Kidney (tissue), 13 donors: ENCODE measurements at regions not wholly inside any gene's neighbourhood (a gene's known extent, or its start where the extent isn't known, plus 50 kb on each side); places are given as distances from the start of the nearest gene placed in this dataset.

Experiments used
- DNase-seq, 5 donors: peaks; one replicate each; pipeline ENCODE4 v3.0.0-alpha.2; 2013 to 2020
- FAIRE-seq: peaks from 2 replicates; lab custom pipeline; 2012; peaks lifted over from hg19 to GRCh38; lab: Jason Lieb, UNC
- H3K27ac ChIP-seq, 2 donors: one replicate each; pipeline ENCODE4 v1.7.0; 2013; ENCODE audit warnings: low read depth in 2 of 2, low read length in 2 of 2, inconsistent platforms in 1 of 2
- H3K27me3 ChIP-seq: one replicate; pipeline ENCODE4 v1.7.1; 2013; ENCODE audit warnings: low read length, inconsistent platforms; ENCODE audit not compliant: control insufficient read depth, insufficient read depth
- H3K36me3 ChIP-seq, 3 donors: one replicate each; pipeline versions ENCODE4 v1.7.0 to v1.7.1; 2013; ENCODE audit warnings: low read length in 3 of 3, control low read depth in 1 of 3, inconsistent platforms in 1 of 3; ENCODE audit not compliant: insufficient read depth in 3 of 3, control insufficient read depth in 2 of 3
- H3K4me1 ChIP-seq, 3 donors: one replicate each; pipeline versions ENCODE4 v1.7.0 to v1.7.1; 2013; ENCODE audit warnings: low read length in 3 of 3, inconsistent platforms in 1 of 3, low read depth in 1 of 3; ENCODE audit not compliant: control insufficient read depth in 2 of 3, insufficient read depth in 2 of 3
- H3K4me3 ChIP-seq, 3 donors: one replicate each; pipeline versions ENCODE4 v1.7.0 to v1.8.1; 2013; ENCODE audit warnings: low read length in 3 of 3, control low read depth in 1 of 3, inconsistent platforms in 1 of 3
- H3K9ac ChIP-seq, 3 donors: one replicate each; pipeline versions ENCODE4 v1.7.0 to v1.7.1; 2013; ENCODE audit warnings: low read length in 3 of 3, control low read depth in 1 of 3, inconsistent platforms in 1 of 3
- H3K9me3 ChIP-seq, 3 donors: one replicate each; pipeline versions ENCODE4 v1.7.0 to v1.7.1; 2013; ENCODE audit warnings: low read length in 3 of 3, control low read depth in 1 of 3, inconsistent platforms in 1 of 3; ENCODE audit not compliant: control insufficient read depth in 2 of 3, insufficient read depth in 1 of 3
- intact Hi-C: fragments of 100-400 bp; cut with DNase I; formaldehyde crosslinking; loops from one replicate; pipeline ENCODE4 v1.11.1; 2022
- TF ChIP-seq, protein P1 (sequence below): IDR thresholded peaks from 3 replicates; pipeline ENCODE4 v1.5.1; 2012; ENCODE audit warnings: mild to moderate bottlenecking, moderate library complexity, borderline replicate concordance; ENCODE audit not compliant: insufficient read depth; ENCODE audit errors: extremely low read depth
- donor health status: control.
- donor health status: control.
- donor health status: control.
- donor health status: control.
- donor health status: control.
- donor health status: DM: yes; HTN: yes; CAD: no.
- donor health status: Normal renal cell carcinoma (clear cell type).

DNA sequence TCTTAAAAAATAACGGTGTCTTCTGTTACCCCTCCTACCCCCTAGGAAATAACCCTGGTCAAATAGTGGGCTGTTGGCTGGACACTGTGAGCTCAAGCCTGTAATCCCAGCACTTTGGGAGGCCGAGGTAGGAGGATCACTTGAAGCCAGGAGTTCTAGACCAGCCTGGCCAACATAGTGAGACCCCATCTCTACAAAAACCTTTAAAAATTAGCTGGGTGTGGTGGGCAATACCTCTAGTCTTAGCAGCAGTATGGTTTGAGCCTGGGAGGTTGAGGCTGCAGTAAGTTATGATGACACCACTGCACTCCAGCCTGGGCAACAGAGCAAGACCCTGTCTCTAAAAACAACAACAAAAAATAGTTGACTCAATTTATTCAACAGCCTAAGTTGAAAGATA lies 453.7 kb downstream of the SIPA1L2 start:
- Histone ChIP-seq H3K9ac (no peak overlapping the region), H3K27ac (no peak overlapping the region), H3K4me3 (no peak overlapping the region), H3K27me3 (no peaks in the 10 kb centered on the region), H3K36me3 (no peaks in the 10 kb centered on the region), H3K4me1 (no peaks in the 10 kb centered on the region), H3K9me3 (no peaks in the 10 kb centered on the region)
- TF ChIP-seq, protein P1, sequence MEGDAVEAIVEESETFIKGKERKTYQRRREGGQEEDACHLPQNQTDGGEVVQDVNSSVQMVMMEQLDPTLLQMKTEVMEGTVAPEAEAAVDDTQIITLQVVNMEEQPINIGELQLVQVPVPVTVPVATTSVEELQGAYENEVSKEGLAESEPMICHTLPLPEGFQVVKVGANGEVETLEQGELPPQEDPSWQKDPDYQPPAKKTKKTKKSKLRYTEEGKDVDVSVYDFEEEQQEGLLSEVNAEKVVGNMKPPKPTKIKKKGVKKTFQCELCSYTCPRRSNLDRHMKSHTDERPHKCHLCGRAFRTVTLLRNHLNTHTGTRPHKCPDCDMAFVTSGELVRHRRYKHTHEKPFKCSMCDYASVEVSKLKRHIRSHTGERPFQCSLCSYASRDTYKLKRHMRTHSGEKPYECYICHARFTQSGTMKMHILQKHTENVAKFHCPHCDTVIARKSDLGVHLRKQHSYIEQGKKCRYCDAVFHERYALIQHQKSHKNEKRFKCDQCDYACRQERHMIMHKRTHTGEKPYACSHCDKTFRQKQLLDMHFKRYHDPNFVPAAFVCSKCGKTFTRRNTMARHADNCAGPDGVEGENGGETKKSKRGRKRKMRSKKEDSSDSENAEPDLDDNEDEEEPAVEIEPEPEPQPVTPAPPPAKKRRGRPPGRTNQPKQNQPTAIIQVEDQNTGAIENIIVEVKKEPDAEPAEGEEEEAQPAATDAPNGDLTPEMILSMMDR, result no peak
- FAIRE-seq (no peak), DNase-seq (no peak)
- intact Hi-C loops, result no loop called here

- TF ChIP-seq, protein P1, result no peak
- intact Hi-C loops, result no loop called here
- no peaks in the 10 kb centered on the region for H3K36me3 ChIP-seq
- no peak overlapping the region for H3K4me3 ChIP-seq
- no peak overlapping the region for H3K9ac ChIP-seq
- H3K27ac ChIP-seq, result no peak overlapping the region
- FAIRE-seq (no peak), DNase-seq (peak in 1 of 5 donors; percentile 50)
- H3K27me3 ChIP-seq, result no peaks in the 10 kb centered on the region
- no peaks in the 10 kb centered on the region for H3K9me3 ChIP-seq
- H3K4me1 ChIP-seq, result no peaks in the 10 kb centered on the region
Observed at GRCh38 chr1:232174306-232174705, 455.6 kb downstream of the SIPA1L2 start.

DNA sequence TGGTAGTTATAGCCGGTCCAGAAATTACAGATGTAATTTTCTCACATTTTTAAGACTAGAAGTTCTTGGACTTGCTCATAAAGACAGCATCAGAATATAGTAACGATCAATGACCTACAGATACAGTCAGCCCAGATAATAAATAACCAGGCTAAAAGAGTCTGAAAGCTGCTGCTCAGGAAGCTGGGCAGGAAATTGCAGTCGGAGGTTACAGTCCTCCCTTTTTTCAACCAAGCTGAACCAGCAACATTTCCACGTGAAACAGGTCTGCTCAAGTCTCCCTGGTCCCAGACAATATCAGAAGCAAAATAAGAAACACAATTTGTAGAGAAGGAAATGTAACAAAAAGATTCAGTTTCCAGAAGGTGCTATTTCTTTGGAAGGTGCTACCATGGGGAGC lies 457.4 kb downstream of the SIPA1L2 start:
- TF ChIP-seq, protein P1, result no peak
- no peaks in the 10 kb centered on the region for H3K4me1 ChIP-seq
- intact Hi-C loops, result no loop called here
- peak in 2 of 5 donors; percentile 62 to 64 for DNase-seq
- no peak for FAIRE-seq
- H3K9me3 ChIP-seq, result no peaks in the 10 kb centered on the region
- H3K27me3 ChIP-seq, result no peaks in the 10 kb centered on the region
- no peak overlapping the region for H3K27ac ChIP-seq
- no peaks in the 10 kb centered on the region for H3K36me3 ChIP-seq
- no peak overlapping the region for H3K9ac ChIP-seq
- H3K4me3 ChIP-seq, result no peak overlapping the region

DNA sequence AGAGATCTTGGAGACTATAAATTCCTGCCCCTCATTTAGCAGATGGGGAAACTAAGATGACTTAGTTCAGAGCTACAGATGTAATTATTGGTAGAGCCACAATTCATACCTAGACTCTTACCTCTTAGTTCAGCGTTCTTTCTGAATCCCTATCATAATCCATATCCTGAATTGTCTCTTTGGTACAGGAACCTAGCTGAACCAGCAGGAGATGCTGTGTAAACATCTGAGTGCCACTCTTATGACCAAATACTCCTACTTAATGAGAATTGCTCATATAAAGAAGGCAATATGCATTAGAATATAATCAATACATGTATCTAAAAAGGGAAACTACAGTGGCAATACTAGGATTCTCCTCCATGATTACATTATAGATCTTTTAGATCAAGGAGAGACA lies 459.0 kb downstream of the SIPA1L2 start:
- H3K4me1 ChIP-seq, result no peaks in the 10 kb centered on the region
- FAIRE-seq (no peak), DNase-seq (no peak)
- intact Hi-C loops, result no loop called here
- no peak overlapping the region for H3K27ac ChIP-seq
- no peaks in the 10 kb centered on the region for H3K9me3 ChIP-seq
- TF ChIP-seq, protein P1, result no peak
- no peak overlapping the region for H3K4me3 ChIP-seq
- no peak overlapping the region for H3K9ac ChIP-seq
- H3K27me3 ChIP-seq, result no peaks in the 10 kb centered on the region
- no peaks in the 10 kb centered on the region for H3K36me3 ChIP-seq
